ENCODE measurements at regions not wholly inside any gene's neighbourhood (a gene's known extent, or its start where the extent isn't known, plus 50 kb on each side); places are given as distances from the start of the nearest gene placed in this dataset.

GRCh38 chr1:56193656-56194055 lies 385.7 kb downstream of the PLPP3 start:
- TF ChIP-seq CTCF (IDR thresholded peaks at IDR 0.05; ENCODE audit: low read length) (no peak), EZH2 (IDR thresholded peaks at IDR 0.05; ENCODE audit: borderline replicate concordance, low read length) (no peak)
- Histone ChIP-seq H3K27ac (ENCODE audit: low read depth, low read length, poor library complexity, severe bottlenecking) (no peak overlapping the region), H2AFZ (ENCODE audit: low read length) (no peak overlapping the region), H3K9ac (ENCODE audit: low read length) (no peak overlapping the region), H3K4me2 (ENCODE audit: low read length) (no peak overlapping the region), H4K20me1 (ENCODE audit: insufficient read depth, low read length) (no peaks in the 10 kb centered on the region), H3K4me3 (ENCODE audit: low read depth, low read length, poor library complexity, severe bottlenecking) (no peak overlapping the region), H3K27me3 (ENCODE audit: insufficient read depth, low read length) (no peaks in the 10 kb centered on the region), H3K79me2 (ENCODE audit: insufficient read depth, low read length) (no peaks in the 10 kb centered on the region), H3K4me1 (ENCODE audit: insufficient read depth, low read length, severe bottlenecking) (no peaks in the 10 kb centered on the region), H3K9me2 (ENCODE audit: low read depth, low read length) (no peaks in the 10 kb centered on the region), H3K9me3 (ENCODE audit: low read length) (no peaks in the 10 kb centered on the region), H3F3A (ENCODE audit: insufficient read depth, low read length) (no peaks in the 10 kb centered on the region), H3K36me3 (ENCODE audit: insufficient read depth, low read length) (no peaks in the 10 kb centered on the region)

- no peaks in the 10 kb centered on the region for H3K9me3 ChIP-seq (ENCODE audit: low read length)
- no peak overlapping the region for H2AFZ ChIP-seq (ENCODE audit: low read length)
- no peaks in the 10 kb centered on the region for H3K79me2 ChIP-seq (ENCODE audit: insufficient read depth, low read length)
- no peaks in the 10 kb centered on the region for H3F3A ChIP-seq (ENCODE audit: insufficient read depth, low read length)
- no peaks in the 10 kb centered on the region for H3K27me3 ChIP-seq (ENCODE audit: insufficient read depth, low read length)
- no peak overlapping the region for H3K27ac ChIP-seq (ENCODE audit: low read depth, low read length, poor library complexity, severe bottlenecking)
- no peak overlapping the region for H3K4me2 ChIP-seq (ENCODE audit: low read length)
- TF ChIP-seq CTCF (IDR thresholded peaks at IDR 0.05; ENCODE audit: low read length) (no peak), EZH2 (IDR thresholded peaks at IDR 0.05; ENCODE audit: borderline replicate concordance, low read length) (no peak)
- no peak overlapping the region for H3K4me3 ChIP-seq (ENCODE audit: low read depth, low read length, poor library complexity, severe bottlenecking)
- H3K9me2 ChIP-seq (ENCODE audit: low read depth, low read length): no peaks in the 10 kb centered on the region
- no peaks in the 10 kb centered on the region for H3K36me3 ChIP-seq (ENCODE audit: insufficient read depth, low read length)
- H4K20me1 ChIP-seq (ENCODE audit: insufficient read depth, low read length): no peaks in the 10 kb centered on the region
- no peaks in the 10 kb centered on the region for H3K4me1 ChIP-seq (ENCODE audit: insufficient read depth, low read length, severe bottlenecking)
- H3K9ac ChIP-seq (ENCODE audit: low read length): no peak overlapping the region
These were observed 388.0 kb downstream of the PLPP3 start for GRCh38 chr1:56191369-56191768.

GRCh38 chr1:56190806-56191365 lies 388.5 kb downstream of the PLPP3 start:
- no peaks in the 10 kb centered on the region for H3F3A ChIP-seq (ENCODE audit: insufficient read depth, low read length)
- H3K4me2 ChIP-seq (ENCODE audit: low read length): no peak overlapping the region
- H3K79me2 ChIP-seq (ENCODE audit: insufficient read depth, low read length): no peaks in the 10 kb centered on the region
- no peak overlapping the region for H2AFZ ChIP-seq (ENCODE audit: low read length)
- no peaks in the 10 kb centered on the region for H3K9me3 ChIP-seq (ENCODE audit: low read length)
- H3K27me3 ChIP-seq (ENCODE audit: insufficient read depth, low read length): no peaks in the 10 kb centered on the region
- no peaks in the 10 kb centered on the region for H3K36me3 ChIP-seq (ENCODE audit: insufficient read depth, low read length)
- no peak for TF ChIP-seq EZH2 (IDR thresholded peaks at IDR 0.05; ENCODE audit: borderline replicate concordance, low read length)
- TF ChIP-seq CTCF (IDR thresholded peaks at IDR 0.05; ENCODE audit: low read length): no peak
- no peaks in the 10 kb centered on the region for H3K9me2 ChIP-seq (ENCODE audit: low read depth, low read length)
- H4K20me1 ChIP-seq (ENCODE audit: insufficient read depth, low read length): no peaks in the 10 kb centered on the region
- H3K9ac ChIP-seq (ENCODE audit: low read length): no peak overlapping the region
- no peak overlapping the region for H3K27ac ChIP-seq (ENCODE audit: low read depth, low read length, poor library complexity, severe bottlenecking)
- H3K4me1 ChIP-seq (ENCODE audit: insufficient read depth, low read length, severe bottlenecking): no peaks in the 10 kb centered on the region
- no peak overlapping the region for H3K4me3 ChIP-seq (ENCODE audit: low read depth, low read length, poor library complexity, severe bottlenecking)
